ENCODE measurements at regions not wholly inside any gene's neighbourhood (a gene's known extent, or its start where the extent isn't known, plus 50 kb on each side); places are given as distances from the start of the nearest gene placed in this dataset.

DNA sequence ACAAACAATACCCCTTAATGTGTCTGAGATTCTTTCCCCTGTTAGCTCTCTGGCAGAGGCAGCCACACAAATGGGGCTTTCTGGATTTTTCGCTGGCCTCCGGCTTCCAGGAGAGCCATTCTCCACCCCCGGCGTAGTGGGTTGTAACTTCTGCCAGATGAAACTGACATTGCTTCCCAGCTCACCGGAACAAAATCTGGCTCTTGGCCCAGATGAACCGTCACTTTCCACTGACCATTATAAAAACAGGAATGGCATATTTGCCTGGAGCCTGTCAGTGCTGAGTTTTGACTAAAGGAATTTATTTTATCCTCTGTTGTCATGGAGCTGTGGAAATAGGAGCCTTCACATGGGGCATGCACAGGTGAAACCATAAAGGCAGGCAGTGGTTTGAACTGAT is 120.6 kb upstream of the GPR12 start:
- TF ChIP-seq, protein P1, sequence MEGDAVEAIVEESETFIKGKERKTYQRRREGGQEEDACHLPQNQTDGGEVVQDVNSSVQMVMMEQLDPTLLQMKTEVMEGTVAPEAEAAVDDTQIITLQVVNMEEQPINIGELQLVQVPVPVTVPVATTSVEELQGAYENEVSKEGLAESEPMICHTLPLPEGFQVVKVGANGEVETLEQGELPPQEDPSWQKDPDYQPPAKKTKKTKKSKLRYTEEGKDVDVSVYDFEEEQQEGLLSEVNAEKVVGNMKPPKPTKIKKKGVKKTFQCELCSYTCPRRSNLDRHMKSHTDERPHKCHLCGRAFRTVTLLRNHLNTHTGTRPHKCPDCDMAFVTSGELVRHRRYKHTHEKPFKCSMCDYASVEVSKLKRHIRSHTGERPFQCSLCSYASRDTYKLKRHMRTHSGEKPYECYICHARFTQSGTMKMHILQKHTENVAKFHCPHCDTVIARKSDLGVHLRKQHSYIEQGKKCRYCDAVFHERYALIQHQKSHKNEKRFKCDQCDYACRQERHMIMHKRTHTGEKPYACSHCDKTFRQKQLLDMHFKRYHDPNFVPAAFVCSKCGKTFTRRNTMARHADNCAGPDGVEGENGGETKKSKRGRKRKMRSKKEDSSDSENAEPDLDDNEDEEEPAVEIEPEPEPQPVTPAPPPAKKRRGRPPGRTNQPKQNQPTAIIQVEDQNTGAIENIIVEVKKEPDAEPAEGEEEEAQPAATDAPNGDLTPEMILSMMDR (conservative IDR thresholded peaks at IDR 0.05; ENCODE audit: low read depth, low read length), result no peak
- H3K4me3 ChIP-seq (ENCODE audit: low read depth, low read length), result peak overlapping the region; percentile 33
- peak; percentile 30 for DNase-seq (ENCODE audit: low read depth)

DNA sequence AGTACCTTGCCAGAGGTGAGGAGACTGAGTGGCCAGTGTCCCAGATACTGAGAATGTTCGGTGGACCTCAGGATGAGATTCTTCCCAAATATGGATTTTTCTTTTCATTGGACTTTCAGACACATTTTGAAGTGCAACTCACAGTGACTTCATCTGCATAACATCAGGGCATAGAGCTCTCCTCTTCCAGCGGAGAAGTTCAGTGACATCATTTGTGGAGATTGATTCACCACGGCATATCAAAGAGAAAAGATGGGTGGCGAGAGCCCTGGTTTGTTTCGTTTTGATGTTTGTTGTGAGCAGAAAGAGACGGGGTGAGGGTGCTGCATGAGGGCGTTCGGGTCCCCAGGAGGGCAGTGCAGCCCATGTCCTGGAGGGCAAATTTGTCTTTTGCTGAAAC is 120.1 kb upstream of the GPR12 start:
- TF ChIP-seq, protein P1 (conservative IDR thresholded peaks at IDR 0.05; ENCODE audit: low read depth, low read length), result no peak
- peak overlapping the region; percentile 33 for H3K4me3 ChIP-seq (ENCODE audit: low read depth, low read length)

DNA sequence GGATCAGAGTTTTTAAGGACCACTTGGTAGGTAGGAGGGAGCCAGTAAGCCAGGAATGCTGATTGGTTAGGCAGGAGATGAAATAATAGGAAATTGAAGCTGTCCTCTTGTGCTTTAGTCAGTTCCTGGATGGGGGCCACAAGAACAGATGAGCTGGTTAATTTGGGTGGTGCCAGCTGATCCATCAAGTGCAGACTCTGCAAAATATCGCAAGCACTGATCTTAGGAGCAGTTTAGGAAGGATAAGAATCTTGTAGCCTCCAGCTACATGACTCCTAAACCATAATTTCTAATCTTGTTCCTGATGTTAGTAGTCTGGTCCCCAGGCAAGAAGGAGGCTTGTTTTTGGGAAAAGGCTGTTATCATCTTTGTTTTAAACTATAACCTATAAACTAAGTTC is 117.9 kb upstream of the GPR12 start:
- no peak for DNase-seq (ENCODE audit: low read depth)
- H3K4me3 ChIP-seq (ENCODE audit: low read depth, low read length), result no peak overlapping the region
- TF ChIP-seq, protein P1 (conservative IDR thresholded peaks at IDR 0.05; ENCODE audit: low read depth, low read length), result no peak

More for the DNA sequence above, 120.1 kb upstream of the GPR12 start:
- DNase-seq (ENCODE audit: low read depth), result no peak

DNA sequence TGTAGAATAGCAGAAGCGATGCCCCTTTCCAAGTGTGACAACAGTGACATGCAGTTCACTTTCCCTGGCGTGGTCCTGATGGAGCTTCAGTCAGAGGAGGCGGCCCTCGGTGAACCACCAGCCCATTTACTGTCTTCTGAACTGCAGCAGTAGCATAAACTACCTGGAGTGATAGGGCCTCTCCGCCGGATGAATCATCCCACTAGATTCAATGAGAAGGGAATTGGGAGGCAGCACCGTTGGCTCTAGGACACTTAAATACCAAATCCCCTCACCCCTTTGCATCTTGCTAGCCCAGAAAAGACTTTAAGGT is 112.8 kb upstream of the GPR12 start:
- DNase-seq (ENCODE audit: low read depth), result no peak
- no peak overlapping the region for H3K4me3 ChIP-seq (ENCODE audit: low read depth, low read length)
- TF ChIP-seq, protein P1 (conservative IDR thresholded peaks at IDR 0.05; ENCODE audit: low read depth, low read length), result no peak

DNA sequence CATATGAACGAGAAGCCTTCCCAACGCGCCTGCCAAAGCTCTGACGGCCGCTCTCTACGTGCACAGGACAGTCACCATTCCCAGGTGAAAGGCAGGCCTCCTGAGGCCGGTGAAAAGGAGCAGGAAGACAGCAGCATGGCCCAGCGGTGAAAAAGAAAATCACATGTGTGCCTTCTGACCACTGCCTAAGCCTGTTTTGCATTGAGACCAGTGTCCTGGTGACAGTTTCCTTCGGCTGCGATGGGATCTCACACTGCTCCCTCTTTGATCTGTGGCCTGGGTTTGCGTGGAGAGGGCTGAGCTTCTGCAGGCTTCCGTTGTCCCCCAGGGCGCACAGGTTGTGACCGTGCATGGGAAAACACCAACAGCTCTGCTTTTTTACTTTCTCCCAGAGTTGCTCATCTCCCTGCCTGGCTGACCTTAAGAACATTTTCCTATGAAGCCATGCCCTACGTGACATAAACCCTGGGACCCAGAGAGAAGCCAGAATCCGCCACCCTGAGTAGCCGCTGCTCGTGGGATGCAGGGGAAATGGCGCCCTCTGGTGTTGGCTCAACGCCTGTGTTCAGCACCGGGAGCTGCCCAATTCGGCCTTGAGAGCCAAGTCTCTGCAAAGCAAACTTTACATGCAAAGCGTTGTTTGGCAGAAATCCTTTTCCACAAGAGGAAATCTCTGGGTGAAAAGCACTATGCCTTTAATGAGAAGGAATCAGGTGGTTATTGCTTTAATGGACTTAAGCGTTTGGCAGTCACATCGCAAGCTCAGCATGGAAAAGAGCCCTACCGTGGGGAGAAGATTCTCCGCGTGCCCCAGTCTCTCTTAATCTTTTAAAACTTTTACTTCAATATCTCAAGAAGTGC is 112.2 kb upstream of the GPR12 start:
- TF ChIP-seq, protein P1 (conservative IDR thresholded peaks at IDR 0.05; ENCODE audit: low read depth, low read length), result peak; percentile 77
- no peak overlapping the region for H3K4me3 ChIP-seq (ENCODE audit: low read depth, low read length)
- no peak for DNase-seq (ENCODE audit: low read depth)

DNA sequence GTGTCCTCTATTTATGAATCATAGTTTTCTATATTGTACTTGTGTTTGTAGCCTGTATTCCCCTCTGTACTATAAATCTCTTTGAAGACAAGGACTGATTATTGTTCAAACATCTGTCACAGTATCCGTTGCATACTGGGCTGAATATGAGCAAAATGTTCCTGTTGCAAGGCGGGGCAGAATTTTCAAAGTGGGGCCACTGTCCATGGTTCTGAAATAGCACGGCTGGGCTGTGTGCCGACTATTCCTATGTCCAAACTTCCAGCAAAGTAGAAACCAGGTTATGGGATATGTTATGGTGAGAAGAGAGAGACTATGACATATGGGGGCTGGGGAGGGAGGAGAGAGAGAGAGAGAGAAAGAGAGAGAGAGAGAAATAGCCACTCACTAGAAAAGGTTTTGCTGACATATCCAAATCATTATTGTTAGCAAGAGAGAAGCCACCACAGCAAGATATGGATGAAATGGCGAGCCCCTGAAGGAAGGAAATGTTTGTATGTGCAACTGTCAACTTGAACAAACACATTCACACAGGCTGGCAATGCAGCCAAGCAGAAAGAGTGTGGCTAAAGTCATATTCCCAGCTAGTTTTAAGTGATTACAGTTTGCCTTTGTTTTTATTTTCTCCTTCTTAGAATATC is 107.0 kb upstream of the GPR12 start:
- no peak for DNase-seq (ENCODE audit: low read depth)
- TF ChIP-seq, protein P1 (conservative IDR thresholded peaks at IDR 0.05; ENCODE audit: low read depth, low read length), result no peak
- H3K4me3 ChIP-seq (ENCODE audit: low read depth, low read length), result no peak overlapping the region

Data from epithelial cell of proximal tubule (primary cell).